ENCODE measurements at regions not wholly inside any gene's neighbourhood (a gene's known extent, or its start where the extent isn't known, plus 50 kb on each side); places are given as distances from the start of the nearest gene placed in this dataset.

- H4K20me1 ChIP-seq (ENCODE audit: control insufficient read depth, insufficient read depth) = no peaks in the 10 kb centered on the region
- no peaks in the 10 kb centered on the region for H3K27me3 ChIP-seq (replicated peaks in 1 of 2; ENCODE audit: control insufficient read depth in 2 of 2, insufficient read depth in 2 of 2, low read length in 1 of 2)
- SMC1A ChIA-PET (ENCODE audit: uncharacterized antibody, unreplicated experiment) = no interaction called here
- in situ Hi-C loops (cut with MboI) (no loop called here), intact Hi-C loops (cut with micrococcal nuclease; ENCODE audit: unreplicated experiment) (no loop called here)
- WGBS (ENCODE audit: insufficient coverage, insufficient replicate concordance, low lambda C conversion rate, missing lambda C conversion rate) = 19% methylated on average over 2 of the region's 2 CpGs
- no peaks in the 10 kb centered on the region for H3K9me3 ChIP-seq (replicated peaks; ENCODE audit: control insufficient read depth, insufficient read depth, low read length)
- TF ChIP-seq NFIC (IDR thresholded peaks at IDR 0.05; ENCODE audit: low read depth, low read length) (no peak), DPF2 (IDR thresholded peaks at IDR 0.05) (no peak), GABPA (IDR thresholded peaks at IDR 0.05; ENCODE audit: low read depth) (no peak), RUNX3 (IDR thresholded peaks at IDR 0.05; ENCODE audit: low read length) (no peak), MTA2 (IDR thresholded peaks at IDR 0.05; ENCODE audit: low read depth) (no peak), ZNF592 (IDR thresholded peaks at IDR 0.05) (no peak), EP300 (IDR thresholded peaks at IDR 0.05; ENCODE audit: borderline replicate concordance in 1 of 2, control insufficient read depth in 1 of 2, low read depth in 2 of 2, low read length in 2 of 2) (no peak)
- TF ChIP-seq, protein P1, sequence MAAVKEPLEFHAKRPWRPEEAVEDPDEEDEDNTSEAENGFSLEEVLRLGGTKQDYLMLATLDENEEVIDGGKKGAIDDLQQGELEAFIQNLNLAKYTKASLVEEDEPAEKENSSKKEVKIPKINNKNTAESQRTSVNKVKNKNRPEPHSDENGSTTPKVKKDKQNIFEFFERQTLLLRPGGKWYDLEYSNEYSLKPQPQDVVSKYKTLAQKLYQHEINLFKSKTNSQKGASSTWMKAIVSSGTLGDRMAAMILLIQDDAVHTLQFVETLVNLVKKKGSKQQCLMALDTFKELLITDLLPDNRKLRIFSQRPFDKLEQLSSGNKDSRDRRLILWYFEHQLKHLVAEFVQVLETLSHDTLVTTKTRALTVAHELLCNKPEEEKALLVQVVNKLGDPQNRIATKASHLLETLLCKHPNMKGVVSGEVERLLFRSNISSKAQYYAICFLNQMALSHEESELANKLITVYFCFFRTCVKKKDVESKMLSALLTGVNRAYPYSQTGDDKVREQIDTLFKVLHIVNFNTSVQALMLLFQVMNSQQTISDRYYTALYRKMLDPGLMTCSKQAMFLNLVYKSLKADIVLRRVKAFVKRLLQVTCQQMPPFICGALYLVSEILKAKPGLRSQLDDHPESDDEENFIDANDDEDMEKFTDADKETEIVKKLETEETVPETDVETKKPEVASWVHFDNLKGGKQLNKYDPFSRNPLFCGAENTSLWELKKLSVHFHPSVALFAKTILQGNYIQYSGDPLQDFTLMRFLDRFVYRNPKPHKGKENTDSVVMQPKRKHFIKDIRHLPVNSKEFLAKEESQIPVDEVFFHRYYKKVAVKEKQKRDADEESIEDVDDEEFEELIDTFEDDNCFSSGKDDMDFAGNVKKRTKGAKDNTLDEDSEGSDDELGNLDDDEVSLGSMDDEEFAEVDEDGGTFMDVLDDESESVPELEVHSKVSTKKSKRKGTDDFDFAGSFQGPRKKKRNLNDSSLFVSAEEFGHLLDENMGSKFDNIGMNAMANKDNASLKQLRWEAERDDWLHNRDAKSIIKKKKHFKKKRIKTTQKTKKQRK (IDR thresholded peaks at IDR 0.05; ENCODE audit: low read depth, low read length) = no peak
- H3K79me2 ChIP-seq (ENCODE audit: control insufficient read depth, insufficient read depth, low read length) = no peaks in the 10 kb centered on the region
- FAIRE-seq (no peak), ATAC-seq (no peak), DNase-seq (ENCODE audit: low read depth, low spot score) (no peak)
- RAD21 ChIA-PET (ENCODE audit: unreplicated experiment) = no interaction called here
- no peak overlapping the region for H3K4me3 ChIP-seq
- CTCF ChIA-PET = no interaction called here
- no peak overlapping the region for H3K9ac ChIP-seq (ENCODE audit: control insufficient read depth, insufficient read depth, low read length)
- no peak overlapping the region for H2AFZ ChIP-seq (ENCODE audit: control insufficient read depth, low read depth, low read length)
- H3K27ac ChIP-seq (ENCODE audit: control insufficient read depth, insufficient read depth) = no peak overlapping the region
- BruUV-seq (replicated peaks) = no TSS peak
- no peak overlapping the region for H3K4me2 ChIP-seq (ENCODE audit: control insufficient read depth, insufficient read depth)
- POLR2A ChIA-PET = no interaction called here
- no peaks in the 10 kb centered on the region for H3K4me1 ChIP-seq (ENCODE audit: control insufficient read depth, insufficient read depth, low read length)
- H3K36me3 ChIP-seq (ENCODE audit: control insufficient read depth in 2 of 2, insufficient read depth in 2 of 2, low read length in 1 of 2) = no peaks in the 10 kb centered on the region
Observed at GRCh38 chr4:45408996-45409395, 682.6 kb upstream of the GNPDA2 start.

All from GM12878 (cell line).